Stimulated activated CD8-positive, alpha-beta memory T cell treated with anti-CD3 and anti-CD28 coated beads, Interleukin-2, amount 100 ng/mL, for 48 hours (primary cell): ENCODE measurements at regions not wholly inside any gene's neighbourhood (a gene's known extent, or its start where the extent isn't known, plus 50 kb on each side); places are given as distances from the start of the nearest gene placed in this dataset.

Experiments used
- DNase-seq, 2 donors: peaks; one replicate each; pipeline ENCODE4 v3.0.0-alpha.2; 2020; ENCODE audit warnings: low read depth in 2 of 2

DNA sequence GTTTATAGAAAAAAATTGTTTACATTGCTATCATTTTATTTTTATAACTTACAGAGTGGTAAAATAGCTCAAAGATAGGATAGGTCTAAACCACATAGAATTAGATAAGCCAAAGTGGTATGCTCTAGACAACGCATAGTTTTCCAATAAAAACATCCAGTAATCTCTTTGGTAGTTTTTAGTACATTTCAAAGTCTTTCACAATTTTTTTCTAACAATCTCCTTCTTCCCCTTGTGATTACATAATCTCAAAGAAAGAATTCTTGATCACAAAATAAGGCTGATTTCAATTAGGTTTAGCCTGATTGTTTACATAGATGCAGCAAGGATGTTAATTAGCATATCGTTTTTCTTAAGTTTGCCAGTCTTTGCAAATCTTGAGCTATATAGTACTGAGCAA, 460.0 kb downstream of the FUT8 start:
- DNase-seq = no peak

DNA sequence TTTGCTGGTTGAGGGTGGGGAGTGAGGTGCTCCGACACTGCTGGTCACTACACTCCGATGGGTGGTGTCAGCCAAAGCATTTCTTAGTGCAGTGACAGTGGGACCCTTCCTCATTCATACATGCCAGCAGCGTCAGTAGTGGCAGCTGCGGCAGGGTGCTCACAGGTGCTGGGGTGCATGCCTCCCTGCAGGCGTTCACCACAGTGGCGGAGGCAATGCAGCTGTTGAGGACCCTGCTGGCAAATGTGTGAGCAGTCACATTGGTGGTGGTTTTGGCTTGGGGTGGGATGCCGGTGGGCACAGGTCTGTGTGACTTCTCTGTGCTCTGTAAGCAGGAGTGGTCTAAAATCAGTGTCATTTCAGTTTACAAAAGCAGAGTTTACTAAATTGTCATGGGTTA, 464.6 kb downstream of the FUT8 start:
- DNase-seq = no peak

- no peak for DNase-seq
Observed at GRCh38 chr14:65877624-65878023, 465.1 kb downstream of the FUT8 start.

DNA sequence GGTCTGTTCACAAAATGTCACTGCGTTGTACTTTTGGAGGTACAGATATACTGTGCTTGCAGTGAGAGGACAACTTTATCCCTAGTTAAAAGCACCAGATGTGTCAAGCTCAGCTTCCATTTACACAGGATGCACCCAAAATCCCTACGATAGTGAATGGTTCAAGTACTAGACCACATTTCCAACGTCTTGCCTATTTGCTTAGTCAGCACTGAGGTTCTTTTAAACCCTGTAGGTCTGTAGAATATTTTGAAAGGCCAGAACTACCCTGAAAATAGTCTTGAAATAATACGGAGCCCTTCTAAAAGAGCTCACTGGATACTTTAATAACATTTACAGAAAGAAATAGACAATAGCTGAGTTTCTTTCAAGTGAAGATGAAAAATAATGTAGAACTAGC, 466.1 kb downstream of the FUT8 start:
- no peak for DNase-seq

GRCh38 chr14:65879248-65880009, 466.9 kb downstream of the FUT8 start:
- DNase-seq = no peak

- no peak for DNase-seq
Observed at GRCh38 chr14:65880507-65880906, 468.0 kb downstream of the FUT8 start.

- DNase-seq = no peak
Observed at GRCh38 chr14:65881642-65882041, 469.1 kb downstream of the FUT8 start.

DNA sequence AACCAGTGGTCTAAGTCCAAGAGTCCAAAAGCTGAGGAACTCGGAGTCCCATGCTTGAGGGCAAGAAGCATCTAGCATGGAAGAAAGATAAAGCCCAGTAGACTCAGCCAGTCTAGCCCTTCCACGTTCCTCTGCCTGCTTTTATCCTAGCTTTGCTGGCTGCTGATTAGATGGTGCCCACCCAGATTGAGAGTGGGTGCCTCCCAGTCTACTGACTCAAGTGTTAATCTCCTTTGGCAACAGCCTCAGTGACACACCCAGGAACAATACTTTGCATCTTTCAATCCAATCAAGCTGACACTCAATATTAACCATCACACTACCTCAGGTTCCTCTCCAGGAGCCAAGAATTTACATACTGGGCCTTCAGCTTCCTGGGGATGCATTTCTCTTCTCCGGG, 476.1 kb downstream of the FUT8 start:
- no peak for DNase-seq

DNA sequence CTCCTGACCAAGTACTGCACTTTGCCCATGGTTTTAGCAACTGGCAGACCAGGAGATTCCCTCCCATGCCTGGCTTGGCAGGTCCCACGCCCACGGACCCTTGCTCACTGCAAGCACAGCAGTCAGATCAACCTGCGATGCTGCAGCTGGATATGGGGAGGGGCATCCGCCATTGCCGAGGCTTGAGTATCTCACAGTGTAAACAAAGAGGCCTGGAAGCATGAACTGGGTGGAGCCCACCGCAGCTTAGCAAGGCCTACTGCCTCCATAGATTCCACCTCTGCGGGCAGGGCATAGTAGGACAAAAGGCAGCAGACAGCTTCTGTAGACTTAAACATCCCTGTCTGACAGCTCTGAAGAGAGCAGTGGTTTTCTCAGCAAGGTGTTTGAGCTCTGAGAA, 479.8 kb downstream of the FUT8 start:
- DNase-seq = no peak

DNA sequence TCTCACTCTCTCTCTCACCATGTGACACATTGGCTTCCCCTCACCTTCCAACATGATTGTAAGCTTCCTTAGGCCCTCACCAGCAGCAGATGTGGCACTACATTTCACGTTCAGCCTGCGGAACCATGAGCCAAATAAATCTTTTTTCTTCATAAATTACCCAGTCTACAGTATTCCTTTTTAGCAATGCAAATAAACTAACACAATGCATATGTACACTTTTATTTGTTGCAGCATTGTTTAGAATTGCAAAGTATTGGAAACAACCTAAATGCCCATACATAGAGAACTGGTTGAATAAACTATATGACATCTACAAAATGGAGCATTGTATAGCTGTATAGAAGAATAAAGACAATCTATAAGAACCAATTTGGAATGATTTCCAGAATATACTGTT, 487.6 kb downstream of the FUT8 start:
- no peak for DNase-seq

DNA sequence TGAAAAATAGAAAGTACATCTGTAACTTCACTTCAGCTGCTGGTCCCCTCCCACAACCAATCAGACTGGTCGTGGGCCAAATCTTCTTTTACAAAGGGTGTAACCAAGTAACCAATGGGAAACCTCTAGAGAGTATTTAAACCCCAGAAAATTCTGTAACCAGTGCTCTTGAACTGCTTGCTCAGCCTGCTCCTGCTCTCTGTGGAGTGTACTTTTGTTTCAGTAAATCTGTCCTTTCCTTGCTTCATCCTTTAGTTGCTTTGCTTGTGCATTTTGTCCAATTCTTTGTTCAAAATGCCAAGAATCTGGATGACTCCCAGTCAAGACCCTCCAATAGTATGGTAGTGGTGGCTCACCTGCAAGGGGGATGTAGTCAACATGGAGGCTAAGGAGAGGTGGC, 489.1 kb downstream of the FUT8 start:
- DNase-seq = no peak

- DNase-seq = no peak
Observed at GRCh38 chr14:65904988-65905387, 492.5 kb downstream of the FUT8 start.

DNA sequence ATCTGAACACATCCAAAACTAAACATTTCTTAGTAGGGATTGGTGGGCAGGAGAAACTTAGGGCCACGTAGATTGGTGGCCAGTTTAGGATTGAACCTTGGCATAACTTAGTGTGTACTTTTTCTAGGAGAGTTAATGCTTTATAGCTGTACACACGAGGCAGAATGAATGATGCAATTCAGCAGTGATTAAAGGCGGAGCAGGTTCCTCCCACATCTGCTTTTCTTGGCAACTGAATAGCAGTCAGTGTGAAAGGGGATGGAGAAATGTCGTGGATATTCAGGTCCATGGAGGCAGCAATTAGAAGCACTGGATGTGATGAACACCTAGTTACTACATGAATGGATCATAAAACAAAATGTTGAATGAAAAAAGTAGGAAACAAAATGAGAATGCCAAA, 493.8 kb downstream of the FUT8 start:
- no peak for DNase-seq

DNA sequence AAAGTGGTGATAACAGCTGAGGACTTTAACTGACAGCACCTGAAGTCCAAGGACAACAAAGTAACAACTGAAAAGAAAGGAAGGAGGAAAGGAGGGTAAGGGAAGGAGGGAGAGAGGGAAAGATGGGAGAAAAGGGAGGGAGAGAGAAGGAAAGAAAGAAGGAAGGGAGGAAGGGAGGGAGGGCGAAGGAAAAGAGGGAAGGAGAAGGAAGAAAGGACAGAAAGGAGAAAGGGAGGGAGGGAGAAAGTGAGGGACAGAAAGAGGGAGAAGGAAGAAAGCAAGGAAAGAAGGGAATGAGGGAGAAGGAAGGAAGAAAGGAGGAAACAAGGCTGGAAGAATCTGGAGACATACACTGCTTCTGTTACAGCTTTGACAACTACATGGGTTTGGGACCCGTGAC, 494.4 kb downstream of the FUT8 start:
- DNase-seq = no peak

- DNase-seq = no peak
Observed at GRCh38 chr14:65910108-65910786, 497.7 kb downstream of the FUT8 start.

DNA sequence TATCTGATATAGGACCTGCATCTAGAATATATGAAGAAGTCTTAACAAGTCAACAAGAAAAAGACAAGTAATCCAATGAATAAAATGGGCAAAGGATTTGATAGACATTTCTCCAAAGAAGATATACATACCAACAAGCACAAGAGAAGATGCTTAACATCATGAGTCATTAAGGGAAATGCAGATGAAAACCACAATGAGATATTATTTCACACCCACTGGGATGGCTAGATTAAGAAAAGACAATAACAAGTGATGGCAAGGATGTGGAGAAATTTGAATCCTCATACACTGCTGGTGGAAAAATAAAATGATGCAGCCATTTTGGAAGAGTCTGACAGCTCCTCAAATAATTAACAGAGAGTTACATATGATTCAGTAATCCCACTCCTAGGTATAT, 502.6 kb downstream of the FUT8 start:
- no peak for DNase-seq

- DNase-seq = no peak
Observed at GRCh38 chr14:65916055-65916454, 503.5 kb downstream of the FUT8 start.

- no peak for DNase-seq
Observed at GRCh38 chr14:65920996-65921395, 508.5 kb downstream of the FUT8 start.

DNA sequence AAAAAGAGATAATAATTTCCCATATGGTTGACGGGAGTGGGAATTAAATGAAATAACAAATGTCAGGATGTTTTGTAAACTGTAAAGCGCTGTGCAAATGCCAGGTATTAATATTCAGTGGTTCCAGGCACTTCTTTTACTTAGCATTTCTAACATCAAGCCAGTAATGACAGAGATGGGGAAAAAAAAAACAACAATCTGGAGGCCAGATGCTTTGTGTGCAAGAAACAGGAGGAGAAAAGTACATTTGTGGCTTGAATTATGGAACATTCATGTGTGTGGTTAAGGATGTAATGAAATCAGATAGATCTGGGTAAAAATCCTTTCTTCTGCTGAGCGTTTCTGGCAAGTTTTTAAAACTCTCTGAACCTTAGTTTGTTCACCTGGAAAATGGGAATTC, 509.6 kb downstream of the FUT8 start:
- DNase-seq = no peak

DNA sequence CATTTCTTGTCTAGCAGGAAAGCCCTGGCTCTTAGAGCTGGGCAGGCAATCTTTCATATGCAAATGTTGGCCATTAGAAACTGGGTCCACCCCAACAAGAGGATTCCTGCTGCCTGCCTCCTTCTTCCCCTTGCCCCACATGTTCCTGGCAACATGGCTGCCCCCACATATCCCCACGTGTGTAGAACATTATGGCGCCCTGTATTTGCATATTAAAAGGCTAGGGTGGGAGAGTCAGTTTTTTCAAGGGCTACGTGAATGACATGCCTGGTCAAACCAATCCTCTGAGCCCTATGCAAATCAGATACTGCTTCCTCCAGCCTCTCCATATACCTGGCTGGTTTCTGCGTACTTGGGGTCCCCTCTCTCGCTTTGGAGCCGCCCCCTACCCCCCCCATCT, 514.0 kb downstream of the FUT8 start:
- DNase-seq = no peak

DNA sequence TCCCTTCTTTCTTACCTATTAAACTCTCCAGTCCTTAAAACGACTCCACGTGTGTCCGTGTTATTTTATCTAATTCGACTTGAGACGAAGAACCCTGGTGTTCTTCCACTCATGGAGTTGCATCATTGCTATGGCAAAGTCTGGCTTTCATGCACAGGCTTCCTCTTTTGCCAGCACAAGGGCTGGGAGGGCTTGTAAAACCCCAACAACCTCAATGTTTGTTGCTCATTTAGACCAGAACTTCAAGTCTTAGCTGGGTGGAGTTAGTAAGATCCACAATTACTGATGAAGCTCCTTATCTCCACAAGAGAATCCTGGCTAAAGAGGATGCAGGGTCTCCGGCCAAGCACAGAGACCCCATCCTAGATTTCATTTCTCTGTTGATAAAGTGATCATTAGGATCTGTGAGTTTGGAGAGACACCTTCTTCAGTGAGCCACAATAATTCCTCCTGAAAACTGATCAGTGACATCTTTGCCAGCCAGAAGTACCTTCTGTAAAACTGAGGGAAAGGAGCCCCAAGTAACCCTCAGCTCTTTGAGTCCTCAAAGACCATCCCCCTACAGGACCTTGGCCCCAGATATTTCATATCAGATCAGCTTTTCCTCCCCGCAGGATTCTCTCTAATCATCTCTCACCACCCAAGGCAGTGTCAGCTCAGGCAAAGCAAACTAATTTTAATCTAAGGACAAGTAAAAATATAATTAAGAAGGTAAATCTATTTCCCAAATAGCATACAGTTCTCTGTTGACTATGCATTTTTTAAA, 514.6 kb downstream of the FUT8 start:
- DNase-seq = no peak

DNA sequence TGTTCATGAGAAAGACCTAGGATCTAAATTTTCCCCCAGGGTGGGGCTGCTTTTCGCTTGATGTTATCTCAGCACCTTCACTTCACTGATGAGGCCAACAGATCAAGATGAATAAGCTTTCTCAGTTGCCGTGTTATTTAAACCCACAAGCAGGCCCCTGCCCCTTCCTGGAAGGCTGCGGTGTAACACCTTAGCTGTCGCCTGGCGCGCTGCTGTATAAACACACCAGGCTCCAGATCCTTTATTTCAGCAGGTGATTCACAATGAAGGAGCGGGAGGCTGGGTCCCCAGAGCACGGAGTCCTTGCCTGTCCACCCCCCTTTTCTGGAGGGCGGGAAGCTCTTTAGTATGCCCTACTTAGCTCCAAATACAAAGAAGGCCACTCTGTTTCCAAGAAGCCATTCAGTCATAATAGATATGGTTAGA, 515.4 kb downstream of the FUT8 start:
- peak; percentile 50 to 70 for DNase-seq

- no peak for DNase-seq
Observed at GRCh38 chr14:65928995-65929394, 516.5 kb downstream of the FUT8 start.
